HEK293 (cell line): ENCODE measurements at regions not wholly inside any gene's neighbourhood (a gene's known extent, or its start where the extent isn't known, plus 50 kb on each side); places are given as distances from the start of the nearest gene placed in this dataset.

Experiments
- BCL11A ChIP-seq: fragments of 450-650 bp; formaldehyde crosslinking; IDR thresholded peaks from 2 replicates; pipeline ENCODE4 v1.5.1; 2016; ENCODE audit warnings: low read depth, missing biosample characterization, missing genetic modification characterization
- ZBTB8A ChIP-seq: fragments of 450-650 bp; formaldehyde crosslinking; IDR thresholded peaks from 2 replicates; pipeline ENCODE4 v1.5.1; 2016; ENCODE audit warnings: missing biosample characterization, missing genetic modification characterization
- ZNF670 ChIP-seq: fragments of 450-650 bp; formaldehyde crosslinking; IDR thresholded peaks from 2 replicates; pipeline ENCODE4 v1.5.1; 2016; ENCODE audit warnings: missing biosample characterization, missing genetic modification characterization, low read depth
- ZNF677 ChIP-seq: fragments of 450-650 bp; IDR thresholded peaks from 2 replicates; pipeline ENCODE4 v1.5.0; 2018; ENCODE audit warnings: missing biosample characterization, mild to moderate bottlenecking, missing genetic modification characterization, moderate library complexity
- ZNF830 ChIP-seq: fragments of 450-650 bp; IDR thresholded peaks from 2 replicates; pipeline ENCODE4 v1.5.0; 2018; ENCODE audit warnings: missing biosample characterization, missing genetic modification characterization, low read depth, mild to moderate bottlenecking, moderate library complexity
- ZSCAN30 ChIP-seq: fragments of 450-650 bp; IDR thresholded peaks from 2 replicates; pipeline ENCODE4 v1.5.1; 2018; ENCODE audit warnings: missing biosample characterization, mild to moderate bottlenecking, missing genetic modification characterization, moderate library complexity
- TF ChIP-seq, protein P1 (sequence below): fragments of 450-650 bp; formaldehyde crosslinking; IDR thresholded peaks from 2 replicates; pipeline ENCODE4 v1.5.1; 2016; ENCODE audit warnings: missing biosample characterization, missing genetic modification characterization

DNA sequence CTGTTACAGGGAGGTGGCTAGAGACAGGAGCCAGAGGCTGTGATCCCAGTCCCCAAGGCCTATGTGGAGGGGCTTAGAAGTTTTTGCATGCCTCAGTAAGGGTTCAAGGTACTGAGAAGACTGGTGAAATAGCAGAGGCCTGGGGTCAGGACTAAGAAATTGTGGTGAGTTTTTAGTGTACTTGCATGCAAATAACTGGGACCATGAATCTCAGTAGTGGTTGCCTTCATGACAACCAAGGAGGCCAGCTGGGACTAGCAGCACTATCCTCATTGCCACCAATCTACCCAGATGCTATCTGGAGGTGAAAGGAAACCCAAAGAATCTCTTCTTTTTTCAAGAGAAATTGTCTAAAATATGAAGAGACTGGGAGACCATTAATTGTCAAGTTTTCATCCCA is 395.1 kb downstream of the CETN3 start:
- TF ChIP-seq ZBTB8A (tag by site-specific recombination), result no peak
- TF ChIP-seq, protein P1, sequence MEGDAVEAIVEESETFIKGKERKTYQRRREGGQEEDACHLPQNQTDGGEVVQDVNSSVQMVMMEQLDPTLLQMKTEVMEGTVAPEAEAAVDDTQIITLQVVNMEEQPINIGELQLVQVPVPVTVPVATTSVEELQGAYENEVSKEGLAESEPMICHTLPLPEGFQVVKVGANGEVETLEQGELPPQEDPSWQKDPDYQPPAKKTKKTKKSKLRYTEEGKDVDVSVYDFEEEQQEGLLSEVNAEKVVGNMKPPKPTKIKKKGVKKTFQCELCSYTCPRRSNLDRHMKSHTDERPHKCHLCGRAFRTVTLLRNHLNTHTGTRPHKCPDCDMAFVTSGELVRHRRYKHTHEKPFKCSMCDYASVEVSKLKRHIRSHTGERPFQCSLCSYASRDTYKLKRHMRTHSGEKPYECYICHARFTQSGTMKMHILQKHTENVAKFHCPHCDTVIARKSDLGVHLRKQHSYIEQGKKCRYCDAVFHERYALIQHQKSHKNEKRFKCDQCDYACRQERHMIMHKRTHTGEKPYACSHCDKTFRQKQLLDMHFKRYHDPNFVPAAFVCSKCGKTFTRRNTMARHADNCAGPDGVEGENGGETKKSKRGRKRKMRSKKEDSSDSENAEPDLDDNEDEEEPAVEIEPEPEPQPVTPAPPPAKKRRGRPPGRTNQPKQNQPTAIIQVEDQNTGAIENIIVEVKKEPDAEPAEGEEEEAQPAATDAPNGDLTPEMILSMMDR (tag by site-specific recombination), result no peak
- no peak for TF ChIP-seq ZSCAN30 (tag by site-specific recombination)
- no peak for TF ChIP-seq ZNF670
- TF ChIP-seq BCL11A (tag by site-specific recombination), result no peak
- no peak for TF ChIP-seq ZNF677
- no peak for TF ChIP-seq ZNF830 (tag by site-specific recombination)
